H1 (cell line): ENCODE measurements at regions not wholly inside any gene's neighbourhood (a gene's known extent, or its start where the extent isn't known, plus 50 kb on each side); places are given as distances from the start of the nearest gene placed in this dataset.

ENCODE experiments used
- ATF3 ChIP-seq: IDR thresholded peaks from 2 replicates; pipeline ENCODE4 v1.6.1; 2011; ENCODE audit warnings: low read depth, mild to moderate bottlenecking, low read length; ENCODE audit not compliant: insufficient read depth
- CHD7 ChIP-seq: fragments of 300-600 bp; sonication (generic); IDR thresholded peaks from 2 replicates; pipeline ENCODE4 v1.7.1; 2012; ENCODE audit warnings: low read length, moderate library complexity, mild to moderate bottlenecking, inconsistent platforms; ENCODE audit not compliant: insufficient replicate concordance
- GTF2F1 ChIP-seq: IDR thresholded peaks from 2 replicates; pipeline ENCODE4 v1.6.1; 2012; ENCODE audit warnings: low read depth, low read length, improper control_type of control experiment, borderline replicate concordance
- HDAC2 ChIP-seq, 2 experiments: fragments of 300-600 bp in 1 of 2; sonication (generic) in 1 of 2; IDR thresholded peaks; 2 replicates each; pipeline ENCODE4 v1.6.1; 2011 to 2012; ENCODE audit warnings: low read depth in 2 of 2, low read length in 2 of 2, mild to moderate bottlenecking in 2 of 2, moderate library complexity in 2 of 2, borderline replicate concordance in 1 of 2, inconsistent platforms in 1 of 2
- JUND ChIP-seq: IDR thresholded peaks from 2 replicates; pipeline ENCODE4 v1.6.1; 2011; ENCODE audit warnings: mild to moderate bottlenecking, improper control_type of control experiment, low read length
- POLR2AphosphoS5 ChIP-seq: IDR thresholded peaks from 2 replicates; pipeline ENCODE4 v1.6.1; 2011; ENCODE audit warnings: low read depth, low read length
- TAF1 ChIP-seq: IDR thresholded peaks from 2 replicates; pipeline ENCODE4 v1.6.1; 2011; ENCODE audit warnings: mild to moderate bottlenecking, low read depth, low read length
- TBP ChIP-seq: IDR thresholded peaks from 2 replicates; pipeline ENCODE4 v1.6.1; 2011; ENCODE audit warnings: low read depth, low read length, improper control_type of control experiment
- ZNF274 ChIP-seq: IDR thresholded peaks from 2 replicates; pipeline ENCODE4 v1.7.0; 2012; ENCODE audit warnings: low read length, borderline replicate concordance; ENCODE audit errors: extremely low read depth
- TF ChIP-seq, protein P1 (sequence below): IDR thresholded peaks from 2 replicates; pipeline ENCODE4 v1.6.1; 2012; ENCODE audit warnings: low read length, inconsistent platforms

DNA sequence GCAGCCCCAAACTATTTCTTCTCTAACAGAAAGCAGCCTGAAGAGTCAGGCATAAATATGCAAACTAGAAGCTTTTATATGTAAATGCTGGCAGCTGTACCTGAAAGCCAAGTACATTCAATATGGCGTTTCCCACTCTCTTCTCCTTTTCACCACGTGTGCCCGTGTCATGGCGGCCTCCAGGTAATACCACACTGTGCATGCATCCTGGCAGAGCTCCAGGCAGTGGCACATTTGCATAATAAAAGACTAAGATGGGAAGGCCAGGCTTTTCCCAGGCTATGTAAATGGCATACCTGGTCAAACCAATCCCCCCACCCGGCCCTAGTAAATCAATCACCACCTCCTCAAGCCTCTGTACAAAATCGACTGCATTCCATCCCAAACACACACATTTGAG, 120.6 kb downstream of the MMUT start (continued):
- TF ChIP-seq, protein P1, sequence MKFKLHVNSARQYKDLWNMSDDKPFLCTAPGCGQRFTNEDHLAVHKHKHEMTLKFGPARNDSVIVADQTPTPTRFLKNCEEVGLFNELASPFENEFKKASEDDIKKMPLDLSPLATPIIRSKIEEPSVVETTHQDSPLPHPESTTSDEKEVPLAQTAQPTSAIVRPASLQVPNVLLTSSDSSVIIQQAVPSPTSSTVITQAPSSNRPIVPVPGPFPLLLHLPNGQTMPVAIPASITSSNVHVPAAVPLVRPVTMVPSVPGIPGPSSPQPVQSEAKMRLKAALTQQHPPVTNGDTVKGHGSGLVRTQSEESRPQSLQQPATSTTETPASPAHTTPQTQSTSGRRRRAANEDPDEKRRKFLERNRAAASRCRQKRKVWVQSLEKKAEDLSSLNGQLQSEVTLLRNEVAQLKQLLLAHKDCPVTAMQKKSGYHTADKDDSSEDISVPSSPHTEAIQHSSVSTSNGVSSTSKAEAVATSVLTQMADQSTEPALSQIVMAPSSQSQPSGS: no peak
- TF ChIP-seq JUND (no peak), TAF1 (no peak), CHD7 (no peak), ZNF274 (no peak), ATF3 (no peak), TBP (no peak), HDAC2 (IDR thresholded peaks at IDR 0.05; ENCODE audit: borderline replicate concordance in 1 of 2, low read depth in 2 of 2, low read length in 2 of 2) (peak; percentile 57 to 81; a peak in 1 of 4 replicates), POLR2AphosphoS5 (no peak), GTF2F1 (no peak)
